ENCODE measurements at regions not wholly inside any gene's neighbourhood (a gene's known extent, or its start where the extent isn't known, plus 50 kb on each side); places are given as distances from the start of the nearest gene placed in this dataset.

- TF ChIP-seq ZNF462 (CRISPR knock-in tag; IDR thresholded peaks at IDR 0.05) (no peak), POLR2AphosphoS5 (IDR thresholded peaks at IDR 0.05; ENCODE audit: low read depth) (no peak), EZH2 (IDR thresholded peaks at IDR 0.05; ENCODE audit: low read depth, unreplicated experiment) (no peak)
These were observed 388.6 kb upstream of the IRX4 start (continued) for GRCh38 chr5:2271316-2271715.

GRCh38 chr5:2270467-2270866 is 387.7 kb upstream of the IRX4 start:
- no peaks in the 10 kb centered on the region for H3K4me1 ChIP-seq (ENCODE audit: insufficient read depth)
- H3K36me3 ChIP-seq (ENCODE audit: insufficient read depth), result no peaks in the 10 kb centered on the region
- no peaks in the 10 kb centered on the region for H3K9me2 ChIP-seq (ENCODE audit: insufficient read depth)
- no peak overlapping the region for H3K27ac ChIP-seq (ENCODE audit: low read depth)
- no peak overlapping the region for H3K4me2 ChIP-seq
- no peaks in the 10 kb centered on the region for H3K36me3 Mint-ChIP-seq (ENCODE audit: low read depth)
- ATAC-seq (peak; percentile 82), DNase-seq (ENCODE audit: low spot score) (no peak)
- no peaks in the 10 kb centered on the region for H4K20me1 ChIP-seq (replicated peaks; ENCODE audit: insufficient read depth)
- no peak overlapping the region for H3K27ac Mint-ChIP-seq
- H3F3A ChIP-seq (replicated peaks; ENCODE audit: low read depth), result no peaks in the 10 kb centered on the region
- no peak overlapping the region for H3K4me3 Mint-ChIP-seq
- H3K9me3 Mint-ChIP-seq, result no peaks in the 10 kb centered on the region
- H3K4me3 ChIP-seq, result no peak overlapping the region
- no peaks in the 10 kb centered on the region for H3K79me2 ChIP-seq (replicated peaks; ENCODE audit: insufficient read depth)
- peaks cover 5% of the 10 kb centered on the region for H3K27me3 Mint-ChIP-seq (ENCODE audit: insufficient read depth, low read depth, poor library complexity)
- H3K27me3 ChIP-seq (ENCODE audit: insufficient read depth), result no peaks in the 10 kb centered on the region
- H2AFZ ChIP-seq, result no peak overlapping the region
- H3K4me1 Mint-ChIP-seq, result peaks cover 9% of the 10 kb centered on the region
- no peak for TF ChIP-seq CTCF (conservative IDR thresholded peaks at IDR 0.05; ENCODE audit: low read depth in 2 of 2)
- no peak for TF ChIP-seq POLR2AphosphoS5 (IDR thresholded peaks at IDR 0.05; ENCODE audit: low read depth)
- no peak for TF ChIP-seq CREB1 (CRISPR knock-in tag; IDR thresholded peaks at IDR 0.05; ENCODE audit: low read depth)
- TF ChIP-seq EZH2 (IDR thresholded peaks at IDR 0.05; ENCODE audit: low read depth, unreplicated experiment), result no peak
- TF ChIP-seq NANOG (IDR thresholded peaks at IDR 0.05; ENCODE audit: borderline replicate concordance), result no peak
- no peak for TF ChIP-seq EZH2phosphoT487 (IDR thresholded peaks at IDR 0.05; ENCODE audit: unreplicated experiment)
- TF ChIP-seq JUNB (IDR thresholded peaks at IDR 0.05; ENCODE audit: unreplicated experiment), result no peak
- no peak for TF ChIP-seq ZNF331 (CRISPR knock-in tag; IDR thresholded peaks at IDR 0.05; ENCODE audit: low read depth)

Data from GM23338 (cell line).